Astrocyte of the spinal cord (primary cell): ENCODE measurements at regions not wholly inside any gene's neighbourhood (a gene's known extent, or its start where the extent isn't known, plus 50 kb on each side); places are given as distances from the start of the nearest gene placed in this dataset.

Experiments used
- DNase-seq: peaks from one replicate; pipeline ENCODE4 v3.0.0; 2011; ENCODE audit warnings: low read depth, low spot score
- H3K4me3 ChIP-seq: 2 replicates; pipeline ENCODE4 v1.5.1; 2011; ENCODE audit warnings: low read depth, mild to moderate bottlenecking, low read length, moderate library complexity
- in situ Hi-C: cut with HindIII; loops from 2 replicates; pipeline ENCODE4 v1.10.0; 2017; ENCODE audit warnings: low sequenced_read_pairs
- TF ChIP-seq, protein P1 (sequence below): IDR thresholded peaks from 2 replicates; pipeline ENCODE4 v1.5.1; 2012; ENCODE audit warnings: low read depth, mild to moderate bottlenecking, low read length, inconsistent platforms

DNA sequence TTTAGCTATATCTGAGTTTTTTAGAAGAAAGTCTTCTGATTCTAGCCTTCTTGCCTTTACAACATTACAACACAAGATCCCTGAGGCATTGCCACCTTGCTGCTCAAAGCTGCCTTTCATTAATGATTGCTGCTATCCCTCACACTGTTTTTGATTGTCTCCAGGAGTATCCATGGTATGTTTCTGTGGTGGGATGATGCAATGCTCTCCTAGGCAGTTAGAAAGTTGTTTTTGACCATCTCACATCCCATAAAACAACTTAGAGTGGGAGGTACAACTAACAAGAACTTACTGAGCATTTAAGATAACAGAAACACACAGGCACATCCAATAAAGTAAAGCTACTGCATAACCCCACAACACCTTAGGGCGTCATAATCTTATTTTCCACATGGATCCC lies 1156.0 kb upstream of the LRRTM3 start:
- in situ Hi-C loops: no loop called here
- TF ChIP-seq, protein P1, sequence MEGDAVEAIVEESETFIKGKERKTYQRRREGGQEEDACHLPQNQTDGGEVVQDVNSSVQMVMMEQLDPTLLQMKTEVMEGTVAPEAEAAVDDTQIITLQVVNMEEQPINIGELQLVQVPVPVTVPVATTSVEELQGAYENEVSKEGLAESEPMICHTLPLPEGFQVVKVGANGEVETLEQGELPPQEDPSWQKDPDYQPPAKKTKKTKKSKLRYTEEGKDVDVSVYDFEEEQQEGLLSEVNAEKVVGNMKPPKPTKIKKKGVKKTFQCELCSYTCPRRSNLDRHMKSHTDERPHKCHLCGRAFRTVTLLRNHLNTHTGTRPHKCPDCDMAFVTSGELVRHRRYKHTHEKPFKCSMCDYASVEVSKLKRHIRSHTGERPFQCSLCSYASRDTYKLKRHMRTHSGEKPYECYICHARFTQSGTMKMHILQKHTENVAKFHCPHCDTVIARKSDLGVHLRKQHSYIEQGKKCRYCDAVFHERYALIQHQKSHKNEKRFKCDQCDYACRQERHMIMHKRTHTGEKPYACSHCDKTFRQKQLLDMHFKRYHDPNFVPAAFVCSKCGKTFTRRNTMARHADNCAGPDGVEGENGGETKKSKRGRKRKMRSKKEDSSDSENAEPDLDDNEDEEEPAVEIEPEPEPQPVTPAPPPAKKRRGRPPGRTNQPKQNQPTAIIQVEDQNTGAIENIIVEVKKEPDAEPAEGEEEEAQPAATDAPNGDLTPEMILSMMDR: no peak
- H3K4me3 ChIP-seq: no peak overlapping the region
- DNase-seq: peak; percentile 7

DNA sequence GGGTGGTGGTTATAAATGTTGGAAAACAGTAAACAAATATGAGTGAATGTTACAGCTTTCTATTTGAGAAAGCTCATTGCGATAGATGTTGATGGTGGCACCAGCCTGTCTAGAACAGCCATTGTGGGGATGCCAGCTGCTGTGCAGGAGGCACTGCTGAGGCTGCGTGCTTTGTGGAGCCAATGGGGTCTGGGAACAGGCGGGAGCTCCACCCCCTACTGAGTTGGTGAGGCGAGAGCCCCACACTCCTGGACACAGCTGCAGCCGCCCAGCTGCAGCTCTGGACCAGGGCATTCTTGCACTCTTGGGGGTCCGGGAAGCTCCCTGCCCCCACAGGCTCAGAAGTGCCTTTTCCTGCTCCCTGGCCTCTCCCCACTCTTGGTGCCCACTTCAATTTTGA lies 1147.1 kb upstream of the LRRTM3 start:
- TF ChIP-seq, protein P1: no peak
- no peak for DNase-seq
- H3K4me3 ChIP-seq: no peak overlapping the region
- in situ Hi-C loops: no loop called here

DNA sequence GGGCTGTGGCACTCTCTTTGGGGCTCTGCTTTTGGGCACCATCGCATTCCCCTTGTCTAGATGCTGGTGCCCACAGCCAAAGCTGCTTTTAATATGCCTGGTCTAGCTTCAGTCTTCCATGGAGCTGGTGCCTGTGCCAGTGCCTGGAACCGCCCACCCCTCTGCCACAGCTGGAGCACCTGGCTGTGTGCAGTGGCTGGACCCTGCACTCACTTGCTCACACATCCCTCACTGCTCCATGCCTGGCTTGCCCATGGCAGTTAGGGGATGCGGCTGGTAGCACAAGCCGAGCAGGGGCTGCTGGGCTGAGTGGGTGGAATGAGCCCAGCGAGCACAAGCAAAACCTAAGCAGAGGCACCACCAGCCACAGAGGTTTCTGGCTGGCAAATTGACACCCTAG lies 1145.9 kb upstream of the LRRTM3 start:
- no peak overlapping the region for H3K4me3 ChIP-seq
- DNase-seq: no peak
- TF ChIP-seq, protein P1: no peak
- in situ Hi-C loops: no loop called here

DNA sequence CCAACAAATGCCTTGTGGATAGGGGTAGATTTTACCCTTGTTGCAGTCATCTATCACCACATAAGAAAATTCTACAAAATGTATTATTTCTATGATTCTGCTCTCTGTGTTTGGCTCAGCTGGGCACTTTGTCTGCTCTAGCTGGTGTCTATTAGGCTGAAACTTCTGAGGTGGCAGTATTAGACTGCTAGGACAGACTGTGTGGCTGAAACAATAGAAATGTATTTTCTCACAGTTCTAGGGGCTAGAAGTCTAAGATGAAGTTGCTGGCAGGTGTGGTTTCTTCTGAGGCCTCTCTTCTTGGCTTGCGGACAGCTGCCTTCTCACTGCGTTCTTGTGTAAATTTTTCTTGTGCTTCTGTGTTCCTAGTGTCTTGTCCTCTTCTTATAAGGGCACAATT lies 1139.6 kb upstream of the LRRTM3 start:
- H3K4me3 ChIP-seq: no peak overlapping the region
- DNase-seq: no peak
- in situ Hi-C loops: no loop called here
- TF ChIP-seq, protein P1: no peak

DNA sequence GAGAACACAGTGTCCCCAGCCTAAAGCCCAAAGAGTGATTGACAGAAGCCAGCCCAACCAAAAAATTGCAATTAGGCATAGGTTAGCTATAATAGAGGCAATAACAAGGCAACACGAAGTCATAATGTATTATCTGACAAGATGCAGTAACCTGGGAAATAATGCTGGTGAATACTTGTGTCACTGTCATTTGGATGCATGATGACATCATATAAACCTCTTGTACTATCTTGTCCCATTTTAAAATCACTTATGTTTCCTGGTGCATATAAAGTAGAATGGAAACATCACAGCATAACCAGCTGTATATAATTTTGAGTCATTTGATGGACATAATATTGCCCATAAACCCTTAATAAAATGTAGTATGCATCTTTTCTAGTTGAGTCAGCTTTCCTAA lies 1138.3 kb upstream of the LRRTM3 start:
- TF ChIP-seq, protein P1: no peak
- no peak for DNase-seq
- in situ Hi-C loops: no loop called here
- H3K4me3 ChIP-seq: no peak overlapping the region

DNA sequence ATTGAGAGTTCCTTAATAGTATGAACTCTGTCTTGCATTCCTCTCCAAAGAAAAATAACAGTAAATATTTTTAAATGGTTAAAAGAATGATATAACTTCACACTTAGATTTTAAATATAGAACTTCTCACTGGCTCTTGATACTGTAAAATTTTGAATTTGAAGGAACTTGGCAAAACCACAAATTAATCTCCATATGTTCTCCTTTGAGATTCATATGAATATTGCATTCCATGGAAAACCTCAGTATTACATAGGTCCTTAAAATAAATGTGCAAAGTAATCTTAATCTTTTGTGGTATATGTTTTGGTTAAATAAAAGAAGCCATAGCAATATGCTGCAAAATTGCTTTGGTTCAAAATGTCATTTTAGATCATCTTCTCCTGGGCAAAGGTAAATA lies 1137.6 kb upstream of the LRRTM3 start:
- H3K4me3 ChIP-seq: no peak overlapping the region
- no peak for DNase-seq
- in situ Hi-C loops: no loop called here
- TF ChIP-seq, protein P1: no peak

DNA sequence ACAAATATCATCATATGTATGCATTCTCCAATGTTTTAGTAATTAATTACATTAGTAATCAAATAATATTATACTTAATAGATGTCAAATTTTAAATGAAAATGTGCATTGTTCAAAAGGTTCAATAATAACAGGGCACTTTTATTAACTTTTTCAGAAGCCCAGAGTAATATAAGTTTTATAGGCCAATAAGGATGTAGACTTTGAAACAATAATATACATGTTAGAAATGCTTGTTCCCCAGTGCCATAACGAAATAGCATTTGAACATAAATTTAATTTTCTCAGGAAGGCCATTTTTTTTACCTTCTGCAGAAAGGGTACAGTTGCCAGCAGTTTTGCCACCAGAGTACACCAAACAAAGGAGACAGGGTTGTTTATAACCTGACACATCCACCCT lies 1133.9 kb upstream of the LRRTM3 start:
- in situ Hi-C loops: no loop called here
- TF ChIP-seq, protein P1: no peak
- no peak for DNase-seq
- H3K4me3 ChIP-seq: no peak overlapping the region
